Right lobe of liver (tissue), 4 donors: ENCODE measurements at regions not wholly inside any gene's neighbourhood (a gene's known extent, or its start where the extent isn't known, plus 50 kb on each side); places are given as distances from the start of the nearest gene placed in this dataset.

Experiments
- CTCF ChIP-seq, 4 donors: fragments of 200-600 bp in 3 of 4; fragments of 450-650 bp in 1 of 4; IDR thresholded peaks; one replicate each; pipeline versions ENCODE4 v1.5.1 to v1.8.0; 2016 to 2022; ENCODE audit warnings: antibody characterized with exemption in 4 of 4, mild to moderate bottlenecking in 2 of 4
- POLR2A ChIP-seq: fragments of 450-650 bp; IDR thresholded peaks from one replicate; pipeline ENCODE4 v1.6.1; 2017; ENCODE audit warnings: antibody characterized with exemption, mild to moderate bottlenecking
- donor health status: DM: no; HTN: no; CAD: no.
- donor health status: DM: no; HTN: no; CAD: no.
- donor health status: DM: no; HTN: yes; CAD: no.

- TF ChIP-seq POLR2A, result no peak
- TF ChIP-seq CTCF (IDR thresholded peaks at IDR 0.05), result no peak
These were observed 457.2 kb upstream of the SPANXN1 start for GRCh38 chrX:144790148-144790547.
